GM18520 (cell line): ENCODE measurements at regions not wholly inside any gene's neighbourhood (a gene's known extent, or its start where the extent isn't known, plus 50 kb on each side); places are given as distances from the start of the nearest gene placed in this dataset.

Experiments used
- ATAC-seq: cut with Tn5 transposase; IDR thresholded peaks from one replicate; pipeline ENCODE4 v1.9.1; 2021; ENCODE audit not compliant: unreplicated experiment

- no peak for ATAC-seq
These were observed 96.2 kb upstream of the PABPC4L start for GRCh38 chr4:134297765-134298164.

DNA sequence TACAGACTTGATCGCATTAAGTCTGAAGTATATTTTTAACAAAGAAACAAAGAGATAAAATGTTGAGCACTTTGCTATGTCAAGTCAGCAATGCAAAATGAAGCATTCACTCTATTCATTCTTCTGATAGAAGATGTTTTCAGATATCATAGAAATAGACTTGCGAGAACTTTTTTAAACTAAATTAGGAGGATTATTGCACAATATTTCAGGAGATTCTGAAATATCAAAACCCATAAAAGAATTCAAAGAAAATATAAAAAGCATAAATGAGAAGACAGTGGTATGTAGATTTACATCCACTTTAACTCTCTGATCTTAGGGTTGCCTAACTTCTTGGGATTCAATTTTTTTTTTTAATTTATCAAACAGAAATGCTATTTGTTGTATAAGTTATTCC lies 81.1 kb upstream of the PABPC4L start:
- no peak for ATAC-seq

- no peak for ATAC-seq
These were observed 77.1 kb upstream of the PABPC4L start for GRCh38 chr4:134278675-134279074.

GRCh38 chr4:134276476-134276875 lies 74.9 kb upstream of the PABPC4L start:
- ATAC-seq: no peak

DNA sequence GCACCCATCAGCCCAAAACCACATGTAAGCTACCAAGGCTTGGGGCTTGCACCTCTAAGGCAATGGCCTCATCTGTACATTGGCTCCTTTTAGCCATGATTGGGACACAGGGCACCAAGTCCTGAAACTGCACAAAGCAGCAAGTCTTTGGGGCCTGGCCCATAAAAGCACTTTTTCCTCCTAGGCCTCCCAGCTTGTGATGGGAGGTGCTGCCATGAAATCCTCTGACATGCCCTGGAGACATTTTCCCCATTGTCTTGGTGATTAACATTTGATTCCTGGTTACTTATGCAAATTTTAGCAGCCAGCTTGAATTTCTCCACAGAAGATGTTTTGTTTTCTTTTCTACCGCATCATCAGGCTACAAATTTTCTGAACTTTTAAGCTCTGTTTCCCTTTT lies 58.5 kb upstream of the PABPC4L start:
- no peak for ATAC-seq
